IMR-90 (cell line): ENCODE measurements at regions not wholly inside any gene's neighbourhood (a gene's known extent, or its start where the extent isn't known, plus 50 kb on each side); places are given as distances from the start of the nearest gene placed in this dataset.

Experiments
- ATAC-seq: fragments of 200-7000 bp; cut with Tn5 transposase; 2 replicates; pipeline ENCODE4 v1.9.1; 2020; ENCODE audit warnings: low read depth, mild to moderate bottlenecking, moderate library complexity
- BruUV-seq: library from RNA; stranded (reverse); fragments of 400-500 nt; replicated peaks from 2 replicates; lab custom pipeline; 2021; lab: Mats Ljungman, UMichigan
- CTCF ChIA-PET: fragments of 300-600 bp; formaldehyde crosslinking; extraction: SDS; loops from one replicate; lab custom pipeline; 2021; ENCODE audit warnings: antibody characterized with exemption; lab: Yijun Ruan, JAX
- POLR2A ChIA-PET: fragments of 300-600 bp; sonication (Branson Sonifier 250); formaldehyde crosslinking; loops from one replicate; lab custom pipeline; 2022; ENCODE audit warnings: antibody characterized with exemption; ENCODE audit not compliant: unreplicated experiment; lab: Charles Lee
- DNase-seq: peaks from one replicate; pipeline ENCODE4 v3.0.0; 2013
- H2AFZ ChIP-seq: replicated peaks from 2 replicates; pipeline ENCODE3; 2013; ENCODE audit warnings: low read length, mild to moderate bottlenecking; ENCODE audit not compliant: poor library complexity
- H2AK5ac ChIP-seq: 2 replicates; pipeline ENCODE4 v1.6.1; 2013; ENCODE audit warnings: low read depth, low read length, inconsistent platforms
- H2AK9ac ChIP-seq: replicated peaks from 2 replicates; pipeline ENCODE3; 2013; ENCODE audit warnings: mild to moderate bottlenecking, low read depth, low read length, moderate library complexity; ENCODE audit not compliant: poor library complexity
- H2BK120ac ChIP-seq: 2 replicates; pipeline ENCODE4 v1.6.1; 2013; ENCODE audit warnings: low read depth, low read length, inconsistent platforms
- H2BK15ac ChIP-seq: 3 replicates; pipeline ENCODE4 v1.6.1; 2013; ENCODE audit warnings: low read depth, low read length, inconsistent platforms
- H2BK20ac ChIP-seq: 2 replicates; pipeline ENCODE4 v1.6.1; 2013; ENCODE audit warnings: low read depth, mild to moderate bottlenecking, inconsistent platforms, low read length, moderate library complexity
- H2BK5ac ChIP-seq: 2 replicates; pipeline ENCODE4 v1.6.1; 2013; ENCODE audit warnings: mild to moderate bottlenecking, low read depth, low read length, inconsistent platforms; ENCODE audit not compliant: poor library complexity, severe bottlenecking
- H3K14ac ChIP-seq: replicated peaks from 2 replicates; pipeline ENCODE4 v1.6.1; 2013; ENCODE audit warnings: low read depth, low read length, inconsistent platforms
- H3K18ac ChIP-seq: 2 replicates; pipeline ENCODE4 v1.6.1; 2013; ENCODE audit warnings: low read depth, low read length, control low read depth
- H3K23ac ChIP-seq: 2 replicates; pipeline ENCODE4 v1.6.1; 2013; ENCODE audit warnings: low read depth, low read length, inconsistent platforms
- H3K27ac ChIP-seq: 2 replicates; pipeline ENCODE4 v1.5.1; 2013; ENCODE audit warnings: mild to moderate bottlenecking, control low read depth, low read length; ENCODE audit not compliant: insufficient read depth
- H3K27me3 ChIP-seq: 2 replicates; pipeline ENCODE4 v1.6.1; 2013; ENCODE audit warnings: low read length; ENCODE audit not compliant: control insufficient read depth, insufficient read depth
- H3K36me3 ChIP-seq: 2 replicates; pipeline ENCODE4 v1.6.1; 2013; ENCODE audit warnings: low read length, mixed read lengths; ENCODE audit not compliant: control insufficient read depth, insufficient read depth
- H3K4ac ChIP-seq: 2 replicates; pipeline ENCODE4 v1.6.1; 2013; ENCODE audit warnings: low read depth, low read length, inconsistent platforms
- H3K4me1 ChIP-seq: 2 replicates; pipeline ENCODE4 v1.6.1; 2013; ENCODE audit warnings: low read length, mixed read lengths; ENCODE audit not compliant: control insufficient read depth, insufficient read depth
- H3K4me2 ChIP-seq: 2 replicates; pipeline ENCODE4 v1.6.1; 2013; ENCODE audit warnings: low read depth, mild to moderate bottlenecking, control low read depth, low read length, moderate library complexity
- H3K4me3 ChIP-seq: 2 replicates; pipeline ENCODE4 v1.5.1; 2013; ENCODE audit warnings: low read depth, mild to moderate bottlenecking, control low read depth, low read length, moderate library complexity; ENCODE audit not compliant: insufficient read depth
- H3K56ac ChIP-seq: 2 replicates; pipeline ENCODE4 v1.6.1; 2013; ENCODE audit warnings: low read length, inconsistent platforms; ENCODE audit not compliant: insufficient read depth; ENCODE audit errors: extremely low read depth
- H3K79me1 ChIP-seq, 2 experiments: 2 replicates each; pipeline ENCODE4 v1.6.1; 2013; ENCODE audit warnings: low read length in 2 of 2, inconsistent platforms in 1 of 2, low read depth in 1 of 2
- H3K9ac ChIP-seq: 2 replicates; pipeline ENCODE4 v1.6.1; 2013; ENCODE audit warnings: low read depth, low read length, control low read depth
- H3K9me1 ChIP-seq: 2 replicates; pipeline ENCODE4 v1.6.1; 2013; ENCODE audit warnings: low read length, inconsistent platforms; ENCODE audit not compliant: insufficient read depth
- H3K9me3 ChIP-seq: 2 replicates; pipeline ENCODE4 v1.6.1; 2013; ENCODE audit warnings: low read length; ENCODE audit not compliant: control insufficient read depth, insufficient read depth
- H4K20me1 ChIP-seq: 2 replicates; pipeline ENCODE4 v1.6.1; 2013; ENCODE audit warnings: low read length, inconsistent platforms; ENCODE audit not compliant: insufficient read depth
- H4K5ac ChIP-seq: 2 replicates; pipeline ENCODE4 v1.6.1; 2013; ENCODE audit warnings: mild to moderate bottlenecking, low read depth, low read length, control low read depth
- H4K8ac ChIP-seq, 2 experiments: 2 replicates each; pipeline ENCODE4 v1.6.1; 2013; ENCODE audit warnings: low read depth in 2 of 2, low read length in 2 of 2, control low read depth in 1 of 2, inconsistent platforms in 1 of 2
- H4K91ac ChIP-seq: 2 replicates; pipeline ENCODE4 v1.6.1; 2013; ENCODE audit warnings: low read depth, low read length, inconsistent platforms; ENCODE audit not compliant: insufficient read depth
- BHLHE40 ChIP-seq: fragments of 150-350 bp; IDR thresholded peaks from 2 replicates; pipeline ENCODE4 v1.6.1; 2016; ENCODE audit warnings: mild to moderate bottlenecking, low read depth, low read length
- CEBPB ChIP-seq: IDR thresholded peaks from 2 replicates; pipeline ENCODE4 v1.6.1; 2012; ENCODE audit warnings: low read depth, low read length, improper control_type of control experiment
- CHD1 ChIP-seq: IDR thresholded peaks from 2 replicates; pipeline ENCODE4 v1.6.1; 2012; ENCODE audit warnings: low read depth, low read length, improper control_type of control experiment
- FOS ChIP-seq: fragments of 150-350 bp; IDR thresholded peaks from 2 replicates; pipeline ENCODE4 v1.6.1; 2016; ENCODE audit warnings: low read depth, low read length
- MAFK ChIP-seq: IDR thresholded peaks from 2 replicates; pipeline ENCODE4 v1.6.1; 2012; ENCODE audit warnings: low read depth, low read length, improper control_type of control experiment
- MAZ ChIP-seq: IDR thresholded peaks from 2 replicates; pipeline ENCODE4 v1.6.1; 2012; ENCODE audit warnings: low read depth, mild to moderate bottlenecking, low read length, improper control_type of control experiment, moderate library complexity, borderline replicate concordance
- MXI1 ChIP-seq: IDR thresholded peaks from 2 replicates; pipeline ENCODE4 v1.6.1; 2012; ENCODE audit warnings: low read depth, mild to moderate bottlenecking, low read length, moderate library complexity, borderline replicate concordance
- NFE2L2 ChIP-seq: fragments of 150-350 bp; IDR thresholded peaks from 2 replicates; pipeline ENCODE4 v1.6.1; 2016; ENCODE audit warnings: low read depth, mild to moderate bottlenecking, low read length
- POLR2A ChIP-seq: IDR thresholded peaks from 2 replicates; pipeline ENCODE4 v1.6.1; 2012; ENCODE audit warnings: mild to moderate bottlenecking, low read depth, low read length
- RAD21 ChIP-seq: IDR thresholded peaks from 2 replicates; pipeline ENCODE4 v1.6.1; 2012; ENCODE audit warnings: low read length, improper control_type of control experiment
- RCOR1 ChIP-seq: IDR thresholded peaks from 2 replicates; pipeline ENCODE4 v1.6.1; 2012; ENCODE audit warnings: mild to moderate bottlenecking, low read length, improper control_type of control experiment; ENCODE audit not compliant: insufficient replicate concordance
- RFX5 ChIP-seq: IDR thresholded peaks from 2 replicates; pipeline ENCODE4 v1.8.0; 2012; ENCODE audit warnings: low read depth, mild to moderate bottlenecking, low read length, moderate library complexity
- SMC3 ChIP-seq: fragments of 150-350 bp; IDR thresholded peaks from 2 replicates; pipeline ENCODE4 v1.6.1; 2016; ENCODE audit warnings: low read depth, mild to moderate bottlenecking, antibody characterized with exemption, low read length, moderate library complexity
- WGBS, 2 experiments: methylation state at CpG; one replicate each; pipeline versions ENCODE4 v1.1.5 to v1.1.7; 2013; ENCODE audit warnings: missing lambda C conversion rate in 2 of 2; ENCODE audit not compliant: insufficient read length in 1 of 2; ENCODE audit errors: extremely low coverage in 2 of 2; 5-methylcytosine and 5-hydroxymethylcytosine counted together
- dilution Hi-C: fragments of 300-500 bp; cut with HindIII; formaldehyde crosslinking; loops from one replicate; pipeline ENCODE4 v1.14.3; 2018; ENCODE audit warnings: low sequenced_read_pairs; ENCODE audit not compliant: unreplicated experiment
- in situ Hi-C: fragments of 300-500 bp; cut with MboI; formaldehyde crosslinking; loops from 3 replicates; pipeline ENCODE4 v1.14.3; 2019; ENCODE audit warnings: low sequenced_read_pairs, inconsistent platforms, mixed read lengths
- intact Hi-C: fragments of 100-400 bp; cut with micrococcal nuclease; formaldehyde crosslinking; loops from 2 replicates; pipeline ENCODE4 v1.10.0; 2022
- TF ChIP-seq, protein P1 (sequence below): conservative IDR thresholded peaks from 2 replicates; pipeline ENCODE4 v1.5.1; 2012; ENCODE audit warnings: mild to moderate bottlenecking, low read depth, low read length, improper control_type of control experiment
- TF ChIP-seq, protein P2 (sequence below): fragments of 150-350 bp; IDR thresholded peaks from 2 replicates; pipeline ENCODE4 v1.6.1; 2017; ENCODE audit warnings: mild to moderate bottlenecking, antibody characterized with exemption, low read length, low read depth
- TF ChIP-seq, protein P3 (sequence below): fragments of 150-350 bp; IDR thresholded peaks from 2 replicates; pipeline ENCODE4 v1.6.1; 2016; ENCODE audit warnings: low read depth, mild to moderate bottlenecking, low read length, moderate library complexity, borderline replicate concordance

DNA sequence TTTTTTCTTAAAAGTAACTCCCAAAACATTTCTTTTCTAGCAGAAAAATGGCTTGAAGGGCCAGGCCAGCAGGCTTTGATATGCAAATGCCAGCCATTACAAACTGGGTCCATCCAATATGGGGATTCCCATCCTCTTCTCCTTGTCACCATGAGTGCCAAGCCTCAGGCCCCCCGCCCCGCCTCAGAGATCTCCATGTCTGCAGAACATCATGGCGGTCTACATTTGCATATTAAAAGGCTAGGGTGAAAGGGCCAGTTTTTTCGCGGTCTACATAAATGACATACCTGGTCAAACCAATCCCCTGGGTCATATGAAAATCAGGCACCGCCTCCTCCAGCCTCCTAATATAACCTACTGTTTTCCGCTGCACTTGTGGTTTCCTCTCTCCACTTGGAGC, 1327.6 kb downstream of the UQCRFS1 start:
- dilution Hi-C loops, result no loop called here
- Histone ChIP-seq H4K8ac (no peak overlapping the region), H2BK120ac (no peak overlapping the region), H3K56ac (no peak overlapping the region), H2BK20ac (no peak overlapping the region), H3K27ac (no peak overlapping the region), H3K23ac (no peak overlapping the region), H3K18ac (no peak overlapping the region), H2BK5ac (no peak overlapping the region), H2AFZ (no peak overlapping the region), H3K4me1 (no peaks in the 10 kb centered on the region), H3K36me3 (no peaks in the 10 kb centered on the region), H3K4me3 (no peak overlapping the region), H2AK5ac (no peak overlapping the region), H3K27me3 (no peaks in the 10 kb centered on the region), H3K9me1 (no peaks in the 10 kb centered on the region), H3K4me2 (no peak overlapping the region), H4K20me1 (no peaks in the 10 kb centered on the region), H3K4ac (no peak overlapping the region), H4K91ac (no peak overlapping the region), H4K5ac (no peak overlapping the region), H3K79me1 (no peaks in the 10 kb centered on the region), H2BK15ac (no peak overlapping the region), H3K14ac (no peak overlapping the region), H3K9me3 (peaks cover 31% of the 10 kb centered on the region), H2AK9ac (no peak overlapping the region), H3K9ac (no peak overlapping the region)
- DNase-seq (no peak), ATAC-seq (no peak)
- no CpG with 5 or more reads among the region's 7 CpGs for WGBS, 2 experiments
- TF ChIP-seq POLR2A (no peak), BHLHE40 (no peak), RCOR1 (no peak), SMC3 (no peak), MAZ (no peak), NFE2L2 (no peak), CHD1 (no peak), RAD21 (no peak), MXI1 (no peak), FOS (no peak), CEBPB (no peak), RFX5 (no peak), MAFK (no peak)
- TF ChIP-seq, protein P1, sequence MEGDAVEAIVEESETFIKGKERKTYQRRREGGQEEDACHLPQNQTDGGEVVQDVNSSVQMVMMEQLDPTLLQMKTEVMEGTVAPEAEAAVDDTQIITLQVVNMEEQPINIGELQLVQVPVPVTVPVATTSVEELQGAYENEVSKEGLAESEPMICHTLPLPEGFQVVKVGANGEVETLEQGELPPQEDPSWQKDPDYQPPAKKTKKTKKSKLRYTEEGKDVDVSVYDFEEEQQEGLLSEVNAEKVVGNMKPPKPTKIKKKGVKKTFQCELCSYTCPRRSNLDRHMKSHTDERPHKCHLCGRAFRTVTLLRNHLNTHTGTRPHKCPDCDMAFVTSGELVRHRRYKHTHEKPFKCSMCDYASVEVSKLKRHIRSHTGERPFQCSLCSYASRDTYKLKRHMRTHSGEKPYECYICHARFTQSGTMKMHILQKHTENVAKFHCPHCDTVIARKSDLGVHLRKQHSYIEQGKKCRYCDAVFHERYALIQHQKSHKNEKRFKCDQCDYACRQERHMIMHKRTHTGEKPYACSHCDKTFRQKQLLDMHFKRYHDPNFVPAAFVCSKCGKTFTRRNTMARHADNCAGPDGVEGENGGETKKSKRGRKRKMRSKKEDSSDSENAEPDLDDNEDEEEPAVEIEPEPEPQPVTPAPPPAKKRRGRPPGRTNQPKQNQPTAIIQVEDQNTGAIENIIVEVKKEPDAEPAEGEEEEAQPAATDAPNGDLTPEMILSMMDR, result no peak
- TF ChIP-seq, protein P2, sequence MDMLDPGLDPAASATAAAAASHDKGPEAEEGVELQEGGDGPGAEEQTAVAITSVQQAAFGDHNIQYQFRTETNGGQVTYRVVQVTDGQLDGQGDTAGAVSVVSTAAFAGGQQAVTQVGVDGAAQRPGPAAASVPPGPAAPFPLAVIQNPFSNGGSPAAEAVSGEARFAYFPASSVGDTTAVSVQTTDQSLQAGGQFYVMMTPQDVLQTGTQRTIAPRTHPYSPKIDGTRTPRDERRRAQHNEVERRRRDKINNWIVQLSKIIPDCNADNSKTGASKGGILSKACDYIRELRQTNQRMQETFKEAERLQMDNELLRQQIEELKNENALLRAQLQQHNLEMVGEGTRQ, result no peak
- TF ChIP-seq, protein P3, sequence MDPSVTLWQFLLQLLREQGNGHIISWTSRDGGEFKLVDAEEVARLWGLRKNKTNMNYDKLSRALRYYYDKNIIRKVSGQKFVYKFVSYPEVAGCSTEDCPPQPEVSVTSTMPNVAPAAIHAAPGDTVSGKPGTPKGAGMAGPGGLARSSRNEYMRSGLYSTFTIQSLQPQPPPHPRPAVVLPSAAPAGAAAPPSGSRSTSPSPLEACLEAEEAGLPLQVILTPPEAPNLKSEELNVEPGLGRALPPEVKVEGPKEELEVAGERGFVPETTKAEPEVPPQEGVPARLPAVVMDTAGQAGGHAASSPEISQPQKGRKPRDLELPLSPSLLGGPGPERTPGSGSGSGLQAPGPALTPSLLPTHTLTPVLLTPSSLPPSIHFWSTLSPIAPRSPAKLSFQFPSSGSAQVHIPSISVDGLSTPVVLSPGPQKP, result no peak
- ChIA-PET POLR2A (no interaction called here), CTCF (no interaction called here)
- no TSS peak for BruUV-seq
- intact Hi-C loops, result no loop called here
- in situ Hi-C loops, result no loop called here
